ENCODE measurements at regions not wholly inside any gene's neighbourhood (a gene's known extent, or its start where the extent isn't known, plus 50 kb on each side); places are given as distances from the start of the nearest gene placed in this dataset.
"Not testable (repeated sequence)": the region's sequence is repeated elsewhere in the genome, so short reads cannot be mapped to it uniquely, and the experiment has no call there.

DNA sequence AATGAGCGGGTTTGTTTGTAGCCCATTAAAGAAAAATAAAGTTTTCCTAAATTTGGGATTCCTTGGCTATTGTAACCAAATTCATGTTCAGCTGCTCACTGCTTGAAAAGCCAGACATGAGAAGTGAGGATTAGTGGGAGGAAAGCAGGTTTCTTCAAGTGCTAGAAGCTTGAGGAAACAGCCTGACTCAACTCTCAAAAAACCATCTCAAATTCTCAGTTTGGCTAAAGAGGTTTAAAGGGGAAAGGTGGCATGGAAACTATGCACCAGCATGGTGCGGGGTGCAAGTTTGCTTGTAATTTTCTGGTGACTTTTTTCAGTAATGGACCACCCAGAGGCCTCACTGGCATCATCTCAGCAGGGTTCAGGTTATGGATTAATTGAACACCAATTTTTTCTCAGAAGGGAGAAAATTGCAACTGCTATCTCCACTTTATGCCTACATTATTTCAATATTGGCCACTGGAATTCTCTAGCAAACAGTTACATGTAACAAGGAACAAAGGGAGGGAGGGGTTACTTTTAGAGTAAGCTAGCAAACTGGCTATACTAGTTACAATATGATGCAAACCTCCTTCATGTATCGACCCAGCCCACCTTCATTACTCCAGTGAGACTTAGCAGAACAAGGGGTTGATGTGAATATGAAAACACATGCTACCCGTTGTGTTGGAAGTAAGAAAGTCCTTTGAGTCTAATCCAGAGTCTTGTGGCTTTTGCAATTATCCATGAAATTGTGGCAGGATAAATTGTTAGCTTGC is 85.0 kb upstream of the IFNGR1 start:
- Histone ChIP-seq H3K4me3 (no peak overlapping the region), H3K4me1 (peaks cover 5 to 42% (median 24%) of the 10 kb centered on the region in 6 donors), H3K27me3 (replicated peaks in 1 of 7) (no peaks in the 10 kb centered on the region), H3K27ac (no peak overlapping the region), H3K9me3 (no peaks in the 10 kb centered on the region), H3K36me3 (no peaks in the 10 kb centered on the region)
- no peak for DNase-seq
- intact Hi-C loops (cut with DNase I; ENCODE audit: low total_unique reads), result no loop called here
- WGBS, 5 donors, result 84 to 93% (median 88%) methylated on average over 4 of the region's 4 CpGs
- TF ChIP-seq POLR2AphosphoS5 (IDR thresholded peaks at IDR 0.05) (no peak), POLR2A (IDR thresholded peaks at IDR 0.05) (no peak)
- TF ChIP-seq, protein P1, sequence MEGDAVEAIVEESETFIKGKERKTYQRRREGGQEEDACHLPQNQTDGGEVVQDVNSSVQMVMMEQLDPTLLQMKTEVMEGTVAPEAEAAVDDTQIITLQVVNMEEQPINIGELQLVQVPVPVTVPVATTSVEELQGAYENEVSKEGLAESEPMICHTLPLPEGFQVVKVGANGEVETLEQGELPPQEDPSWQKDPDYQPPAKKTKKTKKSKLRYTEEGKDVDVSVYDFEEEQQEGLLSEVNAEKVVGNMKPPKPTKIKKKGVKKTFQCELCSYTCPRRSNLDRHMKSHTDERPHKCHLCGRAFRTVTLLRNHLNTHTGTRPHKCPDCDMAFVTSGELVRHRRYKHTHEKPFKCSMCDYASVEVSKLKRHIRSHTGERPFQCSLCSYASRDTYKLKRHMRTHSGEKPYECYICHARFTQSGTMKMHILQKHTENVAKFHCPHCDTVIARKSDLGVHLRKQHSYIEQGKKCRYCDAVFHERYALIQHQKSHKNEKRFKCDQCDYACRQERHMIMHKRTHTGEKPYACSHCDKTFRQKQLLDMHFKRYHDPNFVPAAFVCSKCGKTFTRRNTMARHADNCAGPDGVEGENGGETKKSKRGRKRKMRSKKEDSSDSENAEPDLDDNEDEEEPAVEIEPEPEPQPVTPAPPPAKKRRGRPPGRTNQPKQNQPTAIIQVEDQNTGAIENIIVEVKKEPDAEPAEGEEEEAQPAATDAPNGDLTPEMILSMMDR (IDR thresholded peaks at IDR 0.05 in 8 of 11, conservative IDR thresholded peaks at IDR 0.05 in 3 of 11), result no peak

DNA sequence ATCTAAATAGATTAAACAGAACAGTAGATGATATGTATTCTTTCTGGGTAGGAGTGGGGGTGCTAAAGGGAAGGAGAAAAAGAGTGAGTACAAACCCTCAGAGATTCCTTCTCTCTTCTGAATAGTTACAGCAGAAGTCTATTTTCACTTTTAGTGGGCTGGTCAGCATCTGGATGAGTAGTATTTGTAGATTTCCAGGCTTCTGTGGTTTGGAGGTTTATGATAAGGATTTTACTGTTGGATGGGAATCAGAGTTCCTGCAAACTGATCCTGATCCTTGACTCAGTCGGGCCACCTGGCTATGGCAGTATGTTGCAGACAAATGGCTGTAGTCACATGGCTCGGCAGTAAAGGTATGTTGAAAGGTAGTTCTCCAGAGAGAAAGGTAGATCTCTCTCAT is 84.3 kb upstream of the IFNGR1 start:
- DNase-seq, result no peak
- Histone ChIP-seq H3K9me3 (no peaks in the 10 kb centered on the region), H3K36me3 (no peaks in the 10 kb centered on the region), H3K27me3 (replicated peaks in 1 of 7) (no peaks in the 10 kb centered on the region), H3K27ac (no peak overlapping the region), H3K4me3 (no peak overlapping the region), H3K4me1 (peaks cover 0 to 42% (median 17%) of the 10 kb centered on the region in 6 donors)
- intact Hi-C loops (cut with DNase I; ENCODE audit: low total_unique reads), result no loop called here
- TF ChIP-seq POLR2A (IDR thresholded peaks at IDR 0.05), result no peak
- no peak for TF ChIP-seq POLR2AphosphoS5 (IDR thresholded peaks at IDR 0.05)
- TF ChIP-seq, protein P1 (IDR thresholded peaks at IDR 0.05 in 8 of 11, conservative IDR thresholded peaks at IDR 0.05 in 3 of 11), result no peak
- WGBS, 5 donors, result 89 to 100% (median 91%) methylated on average over 2 of the region's 2 CpGs

- WGBS, 5 donors, result 60 to 73% (median 64%) methylated on average over 3 of the region's 3 CpGs
- Histone ChIP-seq H3K36me3 (no peaks in the 10 kb centered on the region), H3K27ac (no peak overlapping the region), H3K4me3 (no peak overlapping the region), H3K27me3 (replicated peaks in 1 of 7) (no peaks in the 10 kb centered on the region), H3K9me3 (no peaks in the 10 kb centered on the region), H3K4me1 (peaks cover 0 to 36% (median 5%) of the 10 kb centered on the region in 6 donors)
- TF ChIP-seq POLR2AphosphoS5 (IDR thresholded peaks at IDR 0.05), result no peak
- TF ChIP-seq POLR2A (IDR thresholded peaks at IDR 0.05), result no peak
- TF ChIP-seq, protein P1 (IDR thresholded peaks at IDR 0.05 in 8 of 11, conservative IDR thresholded peaks at IDR 0.05 in 3 of 11), result no peak
- no peak for DNase-seq
- intact Hi-C loops (cut with DNase I; ENCODE audit: low total_unique reads), result no loop called here
Observed at GRCh38 chr6:137299681-137300080, 80.5 kb upstream of the IFNGR1 start.

- Histone ChIP-seq H3K4me1 (peaks cover 0 to 36% (median 5%) of the 10 kb centered on the region in 6 donors), H3K36me3 (no peaks in the 10 kb centered on the region), H3K27ac (no peak overlapping the region), H3K4me3 (no peak overlapping the region), H3K27me3 (replicated peaks in 1 of 7) (no peaks in the 10 kb centered on the region), H3K9me3 (no peaks in the 10 kb centered on the region)
- DNase-seq, result no peak
- intact Hi-C loops (cut with DNase I; ENCODE audit: low total_unique reads), result no loop called here
- 23 to 59% (median 35%) methylated on average over 5 of the region's 5 CpGs for WGBS, 5 donors
- TF ChIP-seq POLR2AphosphoS5 (IDR thresholded peaks at IDR 0.05) (no peak), POLR2A (IDR thresholded peaks at IDR 0.05) (no peak)
- TF ChIP-seq, protein P1 (IDR thresholded peaks at IDR 0.05 in 8 of 11, conservative IDR thresholded peaks at IDR 0.05 in 3 of 11), result no peak
Observed at GRCh38 chr6:137297887-137298286, 78.7 kb upstream of the IFNGR1 start.

DNA sequence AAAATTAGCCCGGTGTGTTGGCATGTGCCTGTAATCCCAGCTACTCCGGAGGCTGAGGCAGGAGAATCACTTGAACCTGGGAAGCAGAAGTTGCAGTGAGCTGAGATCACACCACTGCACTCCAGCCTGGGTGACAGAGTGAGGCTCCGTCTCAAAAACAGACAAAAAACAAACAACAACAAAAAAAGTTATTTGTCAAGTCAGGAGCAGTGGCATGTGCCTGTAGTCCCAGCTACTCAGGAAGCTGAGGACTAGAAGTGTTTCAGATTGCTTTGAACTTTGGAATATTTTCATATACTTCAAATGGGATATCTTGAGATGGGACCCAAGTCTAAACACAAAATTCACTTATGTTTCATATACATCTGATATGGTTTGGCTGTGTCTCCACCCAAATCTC is 73.1 kb upstream of the IFNGR1 start:
- H3K36me3 ChIP-seq; H3K27ac ChIP-seq; intact Hi-C loops (cut with DNase I; ENCODE audit: low total_unique reads); H3K4me3 ChIP-seq; DNase-seq; H3K9me3 ChIP-seq; H3K27me3 ChIP-seq (replicated peaks in 1 of 7): not testable (repeated sequence)
- WGBS, 5 donors, result 70 to 84% (median 79%) methylated on average over 3 of the region's 3 CpGs
- peaks cover 3 to 24% (median 17%) of the 10 kb centered on the region in 6 donors for H3K4me1 ChIP-seq
